UCSD-AML1 (cell line): ENCODE measurements at regions not wholly inside any gene's neighbourhood (a gene's known extent, or its start where the extent isn't known, plus 50 kb on each side); places are given as distances from the start of the nearest gene placed in this dataset.
A peak's percentile ranks its signal among the peaks of the same experiment; 100 is the strongest.

Experiments used
- DNase-seq: peaks from one replicate; lab custom pipeline; 2025; ENCODE audit not compliant: unreplicated experiment; lab: John Stamatoyannopoulos, UW

- no peak for DNase-seq
Measured at GRCh38 chr9:93829271-93830011, 125.7 kb downstream of the BARX1 start.

DNA sequence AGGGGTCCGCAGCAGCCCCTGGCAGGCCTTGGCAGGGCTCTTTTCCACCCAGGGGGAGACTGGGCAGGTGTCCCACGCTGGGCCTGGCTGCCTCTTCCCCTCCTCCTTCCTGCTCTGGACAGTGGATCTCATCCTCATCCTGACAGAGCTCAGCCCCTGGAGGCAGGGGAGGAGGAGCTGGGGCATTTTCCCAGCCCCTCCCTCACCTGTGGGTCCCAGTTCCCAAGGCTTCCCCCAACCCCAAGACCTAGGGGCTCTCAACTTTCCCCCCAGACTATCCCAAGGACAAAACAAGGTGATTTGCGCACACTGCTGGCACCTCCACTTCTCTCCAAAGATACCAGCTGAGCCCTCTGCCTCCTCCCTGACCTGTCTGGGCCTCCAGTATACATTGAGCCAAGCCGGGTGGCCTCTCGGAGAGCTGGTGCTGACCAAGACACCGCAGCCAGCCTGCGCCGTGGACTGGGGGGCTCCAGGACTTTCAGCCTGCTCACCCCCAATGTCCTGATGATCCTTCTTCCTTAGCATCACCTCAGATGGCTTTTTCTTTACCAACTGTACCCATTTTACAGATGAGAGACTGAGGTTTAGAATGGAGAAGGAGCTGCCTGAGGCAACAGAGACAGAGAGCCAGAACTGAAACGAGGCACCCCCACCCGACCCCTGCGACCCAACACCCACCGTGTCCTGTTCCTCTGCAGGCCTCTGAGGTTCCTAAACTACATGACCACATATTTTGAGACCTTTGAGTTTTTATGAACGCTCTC lies 126.6 kb downstream of the BARX1 start:
- DNase-seq = no peak

- peak; percentile 22 for DNase-seq
Measured at GRCh38 chr9:93827545-93828330, 127.4 kb downstream of the BARX1 start.

GRCh38 chr9:93826905-93827544 lies 128.1 kb downstream of the BARX1 start:
- DNase-seq = no peak

GRCh38 chr9:93826209-93826608 lies 128.9 kb downstream of the BARX1 start:
- no peak for DNase-seq

DNA sequence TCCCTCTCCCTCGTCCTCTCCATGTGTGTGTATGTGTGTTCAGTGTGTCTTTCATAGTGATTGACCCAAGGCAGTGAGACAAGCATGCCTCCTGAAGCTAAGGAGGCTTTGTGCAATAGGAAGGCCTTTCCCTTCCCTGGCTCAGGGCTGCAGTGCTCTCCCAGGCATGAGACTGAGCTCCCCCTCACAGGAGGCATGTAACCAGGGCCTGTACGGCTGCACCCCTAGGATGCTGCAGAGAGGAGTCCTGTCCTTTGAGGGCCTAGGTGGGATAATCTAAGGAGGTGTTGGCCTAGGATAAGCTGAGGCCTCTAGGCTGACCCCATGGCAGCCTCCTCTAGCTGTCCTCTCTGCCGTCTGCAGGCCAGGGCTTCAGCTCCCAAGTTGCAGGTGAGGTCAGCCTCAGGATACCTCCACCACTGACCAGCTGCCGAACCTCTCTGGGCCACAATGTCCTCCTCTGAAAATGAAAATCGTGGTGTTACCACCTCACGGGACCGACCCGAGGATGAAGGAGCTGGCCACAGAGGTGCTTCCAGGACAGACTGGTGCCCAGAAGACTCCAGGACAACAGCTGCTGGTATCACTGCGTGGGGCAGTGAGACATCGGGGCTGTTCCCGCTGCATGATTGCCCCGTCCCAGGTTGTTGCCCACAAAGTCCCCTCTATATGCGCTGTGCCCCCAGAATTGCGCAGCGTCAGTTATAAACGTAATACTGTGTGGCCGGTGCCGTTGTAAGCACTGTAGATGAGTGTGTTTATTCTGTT lies 129.6 kb downstream of the BARX1 start:
- DNase-seq = no peak

- DNase-seq = no peak
Measured at GRCh38 chr9:93824386-93825294, 130.5 kb downstream of the BARX1 start.

- no peak for DNase-seq
Measured at GRCh38 chr9:93823245-93824072, 131.7 kb downstream of the BARX1 start.

- no peak for DNase-seq
Measured at GRCh38 chr9:93822229-93822628, 132.9 kb downstream of the BARX1 start.

DNA sequence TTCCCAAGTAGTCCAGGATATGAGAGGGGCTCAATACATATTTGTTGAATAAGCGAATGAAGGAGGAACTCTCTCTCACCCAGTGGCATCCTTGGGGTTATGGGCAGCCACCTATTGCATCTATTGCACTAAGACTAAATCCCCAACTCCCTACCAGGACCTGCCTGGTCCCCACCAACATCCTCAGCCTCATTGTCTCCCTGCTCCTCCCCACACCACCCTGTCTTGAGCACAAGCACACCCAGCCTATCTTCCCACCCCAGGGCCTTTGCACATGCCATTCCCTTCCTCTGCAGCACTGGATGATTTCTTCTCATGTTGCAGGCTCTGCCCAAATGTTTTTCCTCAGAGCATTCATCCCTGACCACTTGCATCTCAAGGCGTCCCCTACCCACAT lies 133.8 kb downstream of the BARX1 start:
- no peak for DNase-seq

GRCh38 chr9:93820667-93821306 lies 134.4 kb downstream of the BARX1 start:
- DNase-seq = no peak

DNA sequence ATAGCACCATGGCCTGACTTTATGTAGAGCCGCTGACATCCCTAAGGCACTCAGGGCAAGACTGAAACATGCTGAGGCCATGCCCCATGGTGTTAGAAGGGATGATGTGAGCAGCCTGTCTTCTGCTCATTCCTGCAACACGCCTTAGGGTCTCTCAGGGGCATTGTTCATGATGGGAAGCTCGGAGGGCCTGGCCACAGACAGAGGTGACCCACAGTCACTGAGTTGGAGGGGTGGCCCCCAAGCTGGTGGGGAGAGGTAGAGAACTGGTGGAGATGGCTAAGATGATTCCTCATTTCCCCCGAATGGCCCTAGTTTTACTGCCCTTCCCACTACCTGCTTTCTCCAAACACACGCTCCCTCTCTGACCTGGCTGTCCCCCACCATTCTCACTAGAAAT lies 135.2 kb downstream of the BARX1 start:
- DNase-seq = no peak

GRCh38 chr9:93818827-93819472 lies 136.2 kb downstream of the BARX1 start:
- DNase-seq = no peak

DNA sequence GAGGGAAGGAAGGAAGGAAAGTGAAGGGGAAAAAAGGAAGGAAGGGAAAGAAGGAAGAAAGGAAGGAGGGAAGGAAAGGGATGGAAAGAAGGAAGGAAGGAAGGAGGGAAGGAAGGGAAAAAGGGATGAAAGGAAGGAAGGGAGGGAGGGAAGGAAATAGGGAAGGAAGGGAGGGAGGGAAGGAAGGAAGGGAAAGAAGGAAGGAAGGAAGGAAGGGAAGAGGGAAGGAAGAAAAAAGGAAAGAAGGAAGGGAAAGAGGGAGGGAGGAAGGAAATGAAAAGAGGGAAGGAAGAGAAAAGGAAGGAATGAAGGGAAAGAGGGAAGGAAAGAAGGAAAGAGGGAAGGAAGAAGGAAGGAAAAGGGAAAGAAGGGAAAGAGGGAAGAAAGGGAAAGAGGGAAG lies 136.9 kb downstream of the BARX1 start:
- no peak for DNase-seq

- no peak for DNase-seq
Measured at GRCh38 chr9:93815677-93816076, 139.5 kb downstream of the BARX1 start.

- DNase-seq = no peak
Measured at GRCh38 chr9:93815135-93815534, 140.0 kb downstream of the BARX1 start.

DNA sequence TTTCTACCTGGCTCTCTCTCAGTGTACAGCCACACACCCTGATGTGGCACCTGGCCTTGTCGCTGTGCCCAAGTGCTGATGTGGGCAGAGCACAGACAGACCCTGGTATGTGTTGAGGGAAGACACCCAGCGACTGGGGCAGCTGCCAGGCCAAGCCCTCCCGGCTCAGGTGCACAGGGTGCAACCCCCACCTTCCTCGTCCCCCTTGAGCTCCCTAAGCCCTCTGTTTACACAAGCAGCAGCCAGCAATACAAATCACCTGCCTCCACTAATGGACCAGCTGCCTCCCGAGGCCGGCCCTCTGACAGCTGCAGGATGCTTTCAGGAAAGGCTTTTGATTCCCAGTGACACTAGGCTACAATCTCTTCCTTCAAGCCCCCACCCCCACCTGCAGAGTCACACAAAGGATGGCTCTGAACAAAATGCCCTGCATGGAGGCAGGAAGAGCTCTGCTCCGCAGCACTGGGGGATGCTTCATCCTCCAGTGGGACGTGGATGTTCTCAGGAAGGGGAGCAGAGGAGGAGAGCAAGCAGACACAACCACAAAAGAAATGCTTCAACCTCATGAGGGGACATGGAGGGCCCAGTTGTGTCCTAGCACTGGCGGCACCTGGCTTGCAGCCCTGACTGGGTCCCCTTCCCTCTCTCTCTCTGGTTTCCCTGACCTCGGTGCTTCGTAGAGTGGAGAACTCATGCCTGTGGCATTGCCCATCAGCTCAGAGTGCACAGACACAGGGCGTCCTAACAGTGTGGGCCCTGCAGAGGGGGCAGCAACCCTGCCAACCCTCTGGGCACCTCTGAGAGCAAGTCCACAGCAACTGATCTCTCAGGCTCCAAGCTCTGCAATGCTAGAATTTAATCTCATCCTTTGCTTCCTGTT lies 140.8 kb downstream of the BARX1 start:
- DNase-seq = no peak
